Left colon (tissue), 2 donors: ENCODE measurements at regions not wholly inside any gene's neighbourhood (a gene's known extent, or its start where the extent isn't known, plus 50 kb on each side); places are given as distances from the start of the nearest gene placed in this dataset.
"Not testable (repeated sequence)": the region's sequence is repeated elsewhere in the genome, so short reads cannot be mapped to it uniquely, and the experiment has no call there.

Experiments used
- ATAC-seq: fragments of 200-7000 bp; cut with Tn5 transposase; one replicate; pipeline ENCODE4 v1.9.1; 2020; ENCODE audit warnings: mild to moderate bottlenecking, moderate library complexity
- DNase-seq, 2 donors: peaks; one replicate each; pipeline ENCODE4 v3.0.0-alpha.2; 2020
- intact Hi-C, 2 donors: fragments of 100-400 bp; cut with DNase I in 1 of 2; cut with micrococcal nuclease in 1 of 2; formaldehyde crosslinking; loops; one replicate each; pipeline versions ENCODE4 v1.11.2 to v1.14.0; 2022; cut with DNase I, micrococcal nuclease
- donor health status: DM: no; HTN: no; CAD: no.
- donor health status: DM: yes; HTN: yes; CAD: no.

- intact Hi-C loops, result no loop called here
- ATAC-seq (no peak), DNase-seq (no peak)
These were observed 196.4 kb downstream of the EVX1 start for GRCh38 chr7:27438881-27439589.

GRCh38 chr7:27442455-27442854, 199.9 kb downstream of the EVX1 start:
- no peak for ATAC-seq
- no peak for DNase-seq
- intact Hi-C loops, result no loop called here

- intact Hi-C loops, ATAC-seq: not testable (repeated sequence)
- DNase-seq, result peak in 1 of 2 donors; percentile 51
These were observed 206.4 kb downstream of the EVX1 start for GRCh38 chr7:27449046-27449445.

- no peak for DNase-seq
- ATAC-seq, result no peak
- intact Hi-C loops, result no loop called here
These were observed 208.8 kb downstream of the HIBADH start for GRCh38 chr7:27453702-27454405.

- ATAC-seq, DNase-seq, intact Hi-C loops: not testable (repeated sequence)
These were observed 205.6 kb downstream of the HIBADH start for GRCh38 chr7:27457120-27457519.

- ATAC-seq, intact Hi-C loops, DNase-seq: not testable (repeated sequence)
These were observed 204.8 kb downstream of the HIBADH start for GRCh38 chr7:27457603-27458565.

- ATAC-seq (no peak), DNase-seq (no peak)
These were observed 203.5 kb downstream of the HIBADH start for GRCh38 chr7:27459021-27459730.

GRCh38 chr7:27459731-27460053, 203.0 kb downstream of the HIBADH start:
- intact Hi-C loops, result no loop called here
- DNase-seq (no peak), ATAC-seq (no peak)

More at GRCh38 chr7:27459021-27459730, 203.5 kb downstream of the HIBADH start:
- intact Hi-C loops, result no loop called here

- no peak for DNase-seq
- intact Hi-C loops, result no loop called here
- ATAC-seq, result no peak
These were observed 200.0 kb downstream of the HIBADH start for GRCh38 chr7:27462575-27463270.

GRCh38 chr7:27464970-27465369, 197.7 kb downstream of the HIBADH start:
- intact Hi-C loops, result no loop called here
- DNase-seq (no peak), ATAC-seq (peak; percentile 73)

DNA sequence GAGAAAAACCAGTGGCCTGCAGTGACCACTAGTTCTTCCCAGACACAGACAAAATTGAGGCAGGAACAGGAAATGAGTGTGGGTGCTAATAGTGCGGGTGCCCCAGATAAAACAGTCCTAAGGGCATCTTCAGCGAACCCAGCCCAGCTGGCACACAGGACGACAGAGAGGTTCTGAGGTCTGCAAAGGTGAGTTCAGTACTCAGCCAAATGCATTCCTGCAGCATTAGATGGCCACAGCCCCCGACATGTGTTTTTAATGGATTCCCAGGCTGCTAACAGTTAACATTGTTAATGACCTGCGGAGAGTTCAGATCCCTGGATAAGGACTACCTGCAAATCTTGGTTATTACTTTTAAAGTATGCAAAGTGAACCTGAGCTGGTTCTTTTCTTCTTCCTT, 196.0 kb downstream of the HIBADH start:
- no peak for DNase-seq
- ATAC-seq, result no peak
- intact Hi-C loops, result no loop called here

- intact Hi-C loops, result no loop called here
- no peak for DNase-seq
- ATAC-seq, result no peak
These were observed 190.6 kb downstream of the HIBADH start for GRCh38 chr7:27472043-27472442.
